ENCODE measurements at regions not wholly inside any gene's neighbourhood (a gene's known extent, or its start where the extent isn't known, plus 50 kb on each side); places are given as distances from the start of the nearest gene placed in this dataset.

DNA sequence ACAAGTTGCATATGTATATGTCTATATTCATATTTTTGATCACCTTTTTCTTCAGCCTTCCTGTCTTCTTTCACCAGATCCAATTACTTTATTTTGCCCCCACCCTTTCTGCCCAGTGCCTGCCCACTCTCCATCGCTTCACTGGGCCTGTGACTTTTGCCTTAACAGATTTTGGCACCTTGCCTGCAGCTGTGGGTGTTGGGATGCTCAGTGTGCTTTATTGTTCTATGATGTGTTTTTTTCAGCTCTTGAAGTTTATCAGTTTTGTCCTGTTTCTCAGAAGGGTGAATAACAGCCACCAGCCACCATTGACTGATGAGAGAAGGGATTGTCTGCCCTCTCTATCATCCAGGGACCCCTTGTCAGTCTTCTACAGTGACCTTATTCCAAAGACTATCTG lies 77.2 kb upstream of the GALNT7 start:
- TF ChIP-seq EZH2phosphoT487 (IDR thresholded peaks at IDR 0.05) (no peak), EZH2 (IDR thresholded peaks at IDR 0.05) (no peak)
- TF ChIP-seq, protein P1, sequence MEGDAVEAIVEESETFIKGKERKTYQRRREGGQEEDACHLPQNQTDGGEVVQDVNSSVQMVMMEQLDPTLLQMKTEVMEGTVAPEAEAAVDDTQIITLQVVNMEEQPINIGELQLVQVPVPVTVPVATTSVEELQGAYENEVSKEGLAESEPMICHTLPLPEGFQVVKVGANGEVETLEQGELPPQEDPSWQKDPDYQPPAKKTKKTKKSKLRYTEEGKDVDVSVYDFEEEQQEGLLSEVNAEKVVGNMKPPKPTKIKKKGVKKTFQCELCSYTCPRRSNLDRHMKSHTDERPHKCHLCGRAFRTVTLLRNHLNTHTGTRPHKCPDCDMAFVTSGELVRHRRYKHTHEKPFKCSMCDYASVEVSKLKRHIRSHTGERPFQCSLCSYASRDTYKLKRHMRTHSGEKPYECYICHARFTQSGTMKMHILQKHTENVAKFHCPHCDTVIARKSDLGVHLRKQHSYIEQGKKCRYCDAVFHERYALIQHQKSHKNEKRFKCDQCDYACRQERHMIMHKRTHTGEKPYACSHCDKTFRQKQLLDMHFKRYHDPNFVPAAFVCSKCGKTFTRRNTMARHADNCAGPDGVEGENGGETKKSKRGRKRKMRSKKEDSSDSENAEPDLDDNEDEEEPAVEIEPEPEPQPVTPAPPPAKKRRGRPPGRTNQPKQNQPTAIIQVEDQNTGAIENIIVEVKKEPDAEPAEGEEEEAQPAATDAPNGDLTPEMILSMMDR (IDR thresholded peaks at IDR 0.05), result no peak
